Inferior parietal cortex (tissue), 1 donor: ENCODE measurements at regions not wholly inside any gene's neighbourhood (a gene's known extent, or its start where the extent isn't known, plus 50 kb on each side); places are given as distances from the start of the nearest gene placed in this dataset.

Source experiments
- DNase-seq: peaks from one replicate; pipeline ENCODE4 v3.0.0-alpha.2; 2016; ENCODE audit errors: extremely low spot score

DNA sequence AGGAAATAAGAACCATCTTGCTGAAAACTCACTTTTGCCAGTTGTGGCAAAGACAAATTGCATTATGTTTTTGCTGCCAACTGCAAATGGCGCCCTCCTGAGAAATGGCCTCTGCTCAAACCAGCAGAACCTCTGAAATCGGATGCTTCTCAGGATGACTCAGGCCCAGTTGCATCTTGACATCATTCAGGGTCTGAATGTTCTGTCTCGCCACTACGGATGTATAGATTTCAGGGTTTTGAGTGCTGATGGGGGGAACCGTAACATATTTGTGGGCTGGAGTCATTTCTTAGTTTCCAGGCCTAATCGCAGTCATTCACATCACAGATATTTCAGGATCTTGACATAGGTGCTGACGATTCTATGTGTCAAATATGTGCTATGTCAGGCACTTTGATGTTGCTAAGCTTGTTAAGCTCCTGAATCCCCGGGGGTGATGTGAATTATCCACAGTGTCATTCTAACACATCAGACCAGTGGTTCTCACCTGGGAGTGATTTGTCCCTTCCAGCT lies 207.1 kb downstream of the NFATC2 start:
- no peak for DNase-seq

DNA sequence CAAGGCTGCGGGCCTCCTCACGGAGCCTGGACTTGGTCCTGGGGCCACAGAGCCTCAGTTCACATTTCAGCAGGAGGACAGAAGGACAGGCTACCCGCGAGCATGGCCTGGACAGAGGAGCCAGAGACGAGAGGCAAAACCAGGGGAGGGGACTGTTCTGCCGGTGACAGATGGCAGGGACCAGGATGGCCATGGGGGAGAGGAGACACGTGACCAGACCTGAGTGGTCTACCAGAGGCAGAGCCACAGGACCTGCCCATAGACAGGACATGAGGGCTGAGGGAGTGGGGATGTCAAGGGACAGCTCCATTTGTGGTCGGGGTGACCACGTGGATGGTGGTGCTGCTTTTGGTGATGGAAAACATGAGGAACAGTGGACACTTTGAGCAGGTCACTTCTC lies 207.9 kb downstream of the NFATC2 start:
- DNase-seq: no peak

DNA sequence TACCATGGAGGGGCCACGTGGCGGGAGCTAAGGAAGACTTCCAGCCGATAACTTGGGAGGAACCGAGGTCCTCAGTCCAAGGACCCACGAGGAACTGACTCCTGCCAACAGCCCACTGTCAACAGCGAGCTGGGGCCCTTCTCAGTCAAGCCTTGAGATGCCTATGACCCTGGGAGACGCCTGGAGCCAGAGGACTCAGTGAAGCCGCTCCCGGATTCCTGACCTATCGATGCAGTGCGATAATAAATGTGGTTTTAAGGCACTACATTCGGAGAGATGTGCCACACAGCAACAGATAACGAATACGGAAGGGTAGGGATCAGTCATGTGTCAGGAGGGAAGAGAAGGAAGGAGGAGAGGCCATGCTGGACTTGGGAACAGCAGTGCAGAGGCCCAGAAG lies 208.5 kb downstream of the NFATC2 start:
- no peak for DNase-seq

DNA sequence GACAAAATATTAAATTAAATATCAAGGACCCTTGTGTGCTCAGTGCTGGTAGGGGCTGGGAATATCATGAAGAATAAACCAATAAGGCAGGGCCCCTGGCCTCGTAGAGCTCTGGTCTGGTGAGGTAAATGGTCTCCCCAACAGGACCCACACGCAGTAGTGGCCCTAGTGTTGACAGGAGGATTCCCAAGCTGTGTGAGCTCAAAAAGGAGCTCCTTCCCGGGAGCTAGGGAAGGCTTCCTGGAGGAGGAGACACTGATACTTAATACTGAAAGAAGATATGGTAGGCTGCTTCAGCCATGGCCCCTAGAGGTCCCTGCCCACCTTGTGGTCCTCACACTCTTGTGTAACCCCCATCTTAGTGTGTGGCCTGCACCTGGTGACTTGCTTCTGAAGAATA lies 209.1 kb downstream of the NFATC2 start:
- DNase-seq: no peak

DNA sequence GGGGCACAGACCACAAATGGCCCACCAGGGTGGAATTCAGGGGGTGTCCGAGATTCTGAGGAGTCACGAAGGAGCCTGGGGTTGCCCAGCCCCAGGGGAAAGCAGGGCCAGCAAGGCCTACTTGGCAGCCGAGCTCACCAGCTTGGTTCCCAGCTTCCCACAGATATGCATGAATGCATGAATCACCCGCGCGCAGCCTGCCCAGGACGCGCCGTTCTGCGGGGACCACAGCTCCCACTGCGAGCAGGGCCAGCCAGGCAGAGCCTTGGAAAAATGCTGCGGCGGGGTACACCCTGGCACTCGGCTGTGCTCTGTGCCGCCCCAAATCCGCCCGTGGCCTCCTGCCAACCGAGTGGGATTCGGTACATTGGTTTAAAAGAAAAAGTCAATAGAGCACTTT lies 211.0 kb downstream of the NFATC2 start:
- DNase-seq: no peak

DNA sequence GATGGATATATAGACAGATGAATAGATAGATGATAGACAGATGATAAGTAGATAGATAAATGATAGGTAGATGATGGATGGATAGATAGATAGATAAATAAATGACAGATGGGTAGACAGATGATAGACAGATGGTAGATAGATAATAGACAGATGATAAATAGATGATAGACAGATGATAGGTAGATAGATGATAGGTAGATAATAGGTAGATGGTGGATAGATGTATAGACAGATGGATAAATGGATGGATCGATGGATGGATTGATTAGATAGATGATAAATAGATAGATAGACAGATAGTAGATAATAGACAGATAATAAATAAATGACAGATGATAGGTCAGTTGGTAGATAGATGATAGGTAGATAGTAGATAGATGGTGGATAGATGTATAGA lies 212.7 kb downstream of the NFATC2 start:
- no peak for DNase-seq

DNA sequence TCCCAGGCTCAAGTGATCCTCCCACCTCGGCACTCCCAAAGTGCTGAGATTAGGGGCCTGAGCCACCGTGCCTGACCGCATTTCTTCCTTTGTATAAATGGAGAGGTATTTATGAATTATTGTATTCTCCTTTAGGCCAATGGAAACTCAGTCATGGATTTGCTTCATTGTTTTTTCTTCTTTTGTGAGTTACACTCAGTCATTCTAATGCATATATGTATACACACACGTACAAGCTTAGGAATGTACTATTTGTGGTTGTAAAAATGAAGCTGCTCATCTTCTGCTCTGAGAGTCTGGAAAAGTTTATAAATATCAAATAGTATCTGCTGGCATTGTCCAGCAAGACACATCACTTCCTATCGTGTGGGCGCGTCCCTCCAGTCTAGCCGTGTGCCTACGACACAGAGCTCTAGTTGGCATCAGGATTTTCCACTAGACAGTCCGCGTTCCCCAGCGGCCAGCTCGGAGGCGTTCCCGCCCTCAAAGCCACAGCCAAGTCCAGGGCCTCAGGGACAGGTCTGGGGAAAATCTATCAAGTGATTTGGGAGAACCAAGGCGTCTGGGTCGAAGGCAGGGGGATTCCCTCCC lies 215.2 kb downstream of the NFATC2 start:
- no peak for DNase-seq

DNA sequence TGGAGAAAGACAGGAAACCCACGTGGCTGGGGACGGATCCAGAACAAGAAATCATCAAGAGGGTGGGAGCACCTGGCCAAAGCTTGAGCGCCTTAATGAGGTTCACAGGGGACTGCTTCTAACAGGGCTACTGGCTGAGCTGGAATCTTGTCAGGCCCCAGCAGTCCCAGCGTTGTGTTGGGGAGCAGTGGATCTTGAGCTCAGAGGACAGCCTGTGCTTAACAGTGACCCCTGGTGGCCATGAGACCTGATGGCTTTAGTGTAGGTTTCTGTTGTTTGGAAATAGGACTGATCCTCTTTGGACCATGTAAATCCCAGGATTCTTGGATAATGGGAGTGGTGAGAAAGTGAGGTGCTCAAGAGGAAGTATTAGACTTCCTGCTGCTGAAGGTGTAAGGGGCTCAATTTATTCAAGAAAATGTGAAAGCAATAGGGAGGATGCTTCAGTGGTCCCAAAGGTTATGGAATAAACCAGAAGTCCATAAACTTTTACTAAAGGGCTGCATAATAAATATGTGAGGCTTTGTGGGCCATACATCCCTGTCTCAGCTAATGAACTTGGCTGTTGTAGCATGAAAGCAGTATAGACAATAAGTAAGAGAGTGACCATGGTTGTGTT lies 216.2 kb downstream of the NFATC2 start:
- no peak for DNase-seq

DNA sequence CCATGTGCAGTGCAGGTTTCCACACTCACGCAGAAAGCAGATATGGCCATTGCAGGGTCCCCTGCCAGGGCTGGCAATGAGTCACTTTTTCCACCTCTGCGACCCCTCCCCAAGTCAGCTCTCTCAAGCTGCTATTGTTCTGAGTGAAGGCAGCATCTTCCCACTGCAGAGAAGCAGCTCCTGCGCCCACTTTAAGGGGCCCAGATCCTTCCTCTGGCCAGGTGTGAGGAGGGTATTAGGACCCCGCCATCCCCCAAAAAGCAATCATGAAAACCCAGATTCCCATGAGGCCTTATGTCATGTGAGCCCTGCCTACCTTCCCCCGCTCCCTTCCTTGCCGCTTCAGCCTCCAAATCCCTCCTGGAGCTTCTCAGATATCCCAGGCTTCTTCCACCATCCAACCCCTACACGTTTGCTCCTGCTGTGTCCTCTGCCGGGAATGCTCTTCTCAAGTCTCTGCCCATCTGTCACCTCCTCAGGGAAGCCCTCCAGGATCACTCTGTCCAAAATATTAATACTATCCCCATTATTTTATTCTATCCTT lies 220.3 kb downstream of the NFATC2 start:
- no peak for DNase-seq

DNA sequence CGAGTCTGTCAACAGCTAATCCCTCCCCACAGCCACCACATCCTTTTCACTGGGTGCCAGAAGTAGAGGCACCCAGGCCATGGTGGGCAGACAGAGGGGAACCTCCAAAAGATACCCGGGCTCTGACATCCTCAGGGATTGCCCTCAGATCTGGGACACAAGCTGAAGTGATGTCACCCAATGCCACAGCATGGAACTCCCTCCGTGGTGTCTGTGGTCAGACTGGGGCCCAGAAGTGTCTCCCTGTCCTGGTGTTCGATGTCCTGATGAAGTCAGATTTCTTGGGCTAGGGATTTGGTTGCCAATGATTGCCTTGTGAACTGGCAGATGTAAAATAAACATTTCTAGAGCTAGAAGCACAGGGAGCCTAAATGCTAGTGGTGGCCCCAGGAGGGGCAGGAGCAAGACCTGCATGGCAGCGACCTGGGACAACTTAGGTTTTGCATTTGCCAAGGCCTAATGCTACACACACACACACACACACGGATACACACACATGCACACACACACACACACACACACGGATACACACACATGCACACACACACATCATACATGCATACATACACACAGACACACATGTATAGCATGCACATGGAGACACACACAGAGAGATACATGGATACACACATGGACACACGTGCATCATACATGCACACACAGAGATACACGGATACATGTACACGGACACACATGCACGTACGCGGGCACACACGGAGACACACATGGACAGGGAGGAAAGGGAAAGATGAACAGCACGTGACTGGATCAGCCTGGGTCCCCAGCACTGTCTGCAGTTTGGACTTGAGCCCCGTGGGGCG lies 221.0 kb downstream of the NFATC2 start:
- DNase-seq: no peak

DNA sequence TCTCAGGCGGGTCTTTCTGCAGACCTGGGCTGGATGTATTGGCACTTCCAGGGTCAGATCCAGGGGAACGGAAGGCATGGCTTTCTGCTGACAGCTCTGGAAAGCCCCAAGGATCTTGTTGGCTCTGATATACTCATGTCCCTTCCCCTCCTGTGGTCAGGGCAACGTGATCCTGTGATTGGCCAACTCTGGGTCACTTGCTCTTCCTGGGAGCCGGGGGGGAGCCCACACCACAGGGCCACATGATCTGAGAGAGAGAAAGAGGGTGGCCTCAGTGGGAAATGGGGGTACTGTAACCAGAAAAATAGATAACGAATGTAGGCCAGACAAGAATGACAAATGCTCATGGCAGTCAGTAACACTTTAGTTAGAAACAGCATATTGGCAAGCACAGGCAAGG lies 223.0 kb downstream of the NFATC2 start:
- no peak for DNase-seq

DNA sequence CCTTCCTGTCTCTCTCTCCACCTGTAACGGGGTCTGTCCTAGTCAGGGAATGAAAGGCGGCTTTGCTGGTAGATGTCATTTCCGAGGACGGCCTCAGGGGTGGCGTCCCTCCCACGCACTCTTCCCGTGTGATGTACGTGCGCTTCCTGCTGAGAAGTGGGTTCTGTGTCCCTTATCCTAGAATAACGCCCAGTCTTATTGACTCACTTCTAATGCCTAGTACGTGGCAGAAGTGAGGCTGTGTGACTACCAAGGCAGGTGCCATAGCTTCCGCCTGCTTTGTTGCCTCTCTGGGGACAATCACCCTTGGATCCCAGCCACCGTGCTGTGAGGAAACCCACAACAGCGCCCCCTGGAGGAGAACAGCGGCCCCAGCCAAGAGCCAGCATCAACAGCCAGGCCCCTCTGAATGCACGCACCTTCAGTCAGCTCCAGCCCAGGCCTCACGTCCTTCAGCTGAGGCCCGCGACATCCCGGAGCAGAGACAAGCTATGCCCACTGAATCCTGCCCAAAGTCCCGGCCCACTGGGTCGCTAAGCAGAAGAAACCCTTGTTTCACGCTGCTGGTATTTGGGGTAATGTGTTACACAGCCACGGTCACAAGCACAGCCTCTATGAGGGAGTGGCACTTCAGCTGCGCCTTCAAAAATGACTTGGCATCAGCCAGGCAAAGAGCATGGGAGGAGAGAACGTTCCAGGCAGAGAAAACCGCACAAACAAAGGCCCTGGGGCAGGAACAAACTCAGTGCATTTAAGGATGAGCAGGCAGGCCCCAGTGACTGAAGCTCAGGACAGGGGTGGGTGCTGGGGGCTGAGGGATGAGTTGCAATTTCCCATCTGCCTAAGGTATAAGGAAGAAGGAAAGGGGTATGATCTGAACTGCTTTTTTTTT lies 224.2 kb downstream of the NFATC2 start:
- no peak for DNase-seq

DNA sequence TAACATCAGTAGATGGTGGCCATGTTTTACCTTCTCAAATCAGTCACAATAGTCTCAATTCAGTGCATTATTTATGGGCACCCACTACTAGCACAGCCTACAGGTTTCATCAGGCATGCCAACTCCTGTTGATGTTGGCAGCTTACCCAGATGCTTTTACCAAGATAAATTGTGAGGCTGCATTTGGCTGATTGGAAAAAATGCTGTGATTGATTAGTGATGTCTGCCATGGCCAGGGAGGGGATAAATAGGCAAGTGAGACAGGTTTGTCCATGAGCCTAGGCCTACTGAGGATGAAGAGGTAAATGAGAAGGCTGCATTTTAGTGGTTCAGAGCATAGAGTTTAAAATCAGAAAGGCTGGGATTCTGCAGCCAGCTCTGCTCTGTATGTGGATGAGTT lies 227.1 kb downstream of the NFATC2 start:
- DNase-seq: no peak

DNA sequence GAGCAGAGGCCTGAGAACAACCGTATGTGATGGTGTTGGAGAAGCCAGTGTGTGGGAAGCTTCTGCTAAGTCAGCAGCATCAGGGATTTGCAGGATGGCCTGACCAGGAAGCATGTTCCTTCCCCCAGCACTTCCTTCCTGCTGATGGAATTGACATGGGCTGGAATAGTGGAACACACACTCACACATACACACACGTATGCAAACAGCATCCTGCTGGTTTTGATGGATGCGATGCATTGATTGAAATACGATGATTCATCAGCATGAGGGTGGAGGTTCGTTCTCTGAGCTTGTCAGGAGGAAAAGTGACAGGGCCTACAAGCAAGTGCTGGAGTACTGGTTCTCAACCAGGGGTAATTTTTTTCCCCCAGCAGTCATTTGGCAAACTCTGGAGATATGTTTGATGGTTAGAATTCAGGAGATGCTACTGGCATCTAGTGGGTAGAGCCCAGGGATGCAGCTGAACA lies 229.1 kb downstream of the NFATC2 start:
- no peak for DNase-seq

DNA sequence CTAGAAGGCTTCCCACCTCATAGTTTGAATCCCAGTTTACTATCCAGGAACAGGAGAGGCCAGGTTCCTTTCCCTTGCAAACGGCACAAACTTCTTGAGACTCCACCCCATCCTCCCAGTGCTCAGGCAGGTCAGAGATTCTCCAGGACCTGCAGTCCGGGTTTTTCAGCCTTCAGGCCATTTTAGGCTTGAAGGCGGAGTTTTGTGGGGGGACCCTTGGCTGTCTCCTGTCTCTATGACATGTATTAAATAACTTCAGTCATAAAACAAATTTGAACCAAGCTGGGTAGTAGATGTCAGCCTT lies 230.1 kb downstream of the NFATC2 start:
- no peak for DNase-seq

DNA sequence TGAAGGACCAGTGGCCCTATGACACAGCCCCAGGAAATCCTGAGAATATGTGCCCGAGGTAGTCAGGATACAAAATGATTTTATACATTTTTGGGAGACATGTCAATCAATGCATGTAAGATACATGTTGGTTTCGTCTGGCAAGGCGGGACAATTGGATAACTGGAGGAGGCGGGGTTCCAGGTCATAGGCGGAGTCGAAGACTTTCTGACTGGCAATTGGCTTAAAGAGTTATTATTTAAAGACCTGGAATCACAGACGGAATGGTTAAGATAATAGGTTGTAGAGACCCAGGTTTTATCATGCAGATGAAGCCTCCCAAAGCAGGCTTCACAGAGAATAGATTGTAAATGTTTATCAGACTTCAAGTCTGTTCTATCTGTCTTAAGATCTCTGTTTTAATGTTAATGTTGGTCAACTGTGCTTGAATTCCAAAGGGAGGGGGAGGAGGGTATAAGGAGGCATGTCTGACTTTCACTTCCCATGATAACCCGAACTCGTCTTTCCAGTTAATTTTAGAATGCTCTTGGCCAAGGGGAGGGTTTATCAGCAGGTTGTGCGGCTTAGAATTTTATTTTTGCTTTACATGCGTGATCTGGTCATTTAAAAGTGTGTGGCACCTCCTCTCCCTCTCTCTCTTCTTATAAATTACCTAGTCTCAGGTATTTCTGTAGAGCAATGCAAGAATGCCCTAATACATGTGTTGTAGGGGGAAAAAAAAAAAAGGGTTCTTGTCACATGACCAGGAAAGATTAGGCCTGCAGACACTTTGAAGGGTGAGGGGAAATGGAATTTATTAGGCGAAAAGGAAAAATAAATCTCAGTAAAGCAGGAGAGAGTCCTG lies 230.7 kb downstream of the NFATC2 start:
- DNase-seq: no peak

DNA sequence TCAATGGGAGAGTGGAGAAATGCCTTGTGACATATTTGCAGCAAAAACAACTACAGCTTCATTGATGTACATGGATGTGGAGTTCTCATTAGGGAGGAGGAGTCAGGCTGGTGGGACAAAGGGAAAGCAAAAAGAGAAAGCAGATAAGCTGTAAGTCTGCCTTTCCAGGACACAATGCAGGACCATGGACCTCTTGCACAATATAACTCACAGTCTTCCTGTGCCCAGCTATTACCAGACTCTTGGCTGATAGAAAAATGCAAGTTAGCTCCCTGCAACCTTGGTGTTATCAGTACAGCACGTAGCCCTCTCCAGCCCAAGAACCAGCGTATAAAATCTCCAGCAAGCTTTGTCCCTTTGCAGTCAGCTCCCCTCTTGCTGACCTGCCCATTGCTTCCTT lies 232.3 kb downstream of the NFATC2 start:
- DNase-seq: no peak

DNA sequence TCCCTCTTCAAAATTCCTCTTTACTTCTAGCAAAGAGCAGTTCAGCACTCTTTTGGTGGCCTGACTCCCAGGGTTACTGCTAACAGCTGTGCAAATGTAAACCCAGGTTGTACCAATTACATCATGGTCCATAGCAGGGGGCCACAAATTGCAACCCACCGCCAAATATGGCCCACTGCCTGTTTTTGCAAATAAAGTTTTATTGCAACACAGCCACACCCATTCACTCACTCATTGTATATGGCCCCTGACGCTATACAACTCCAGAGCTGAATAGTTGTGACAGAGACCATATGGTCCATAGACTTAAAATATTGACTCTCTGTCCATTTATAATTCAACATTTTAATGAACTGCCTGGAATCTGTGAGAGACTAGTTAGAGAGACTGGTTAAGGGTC lies 233.4 kb downstream of the NFATC2 start:
- DNase-seq: no peak

DNA sequence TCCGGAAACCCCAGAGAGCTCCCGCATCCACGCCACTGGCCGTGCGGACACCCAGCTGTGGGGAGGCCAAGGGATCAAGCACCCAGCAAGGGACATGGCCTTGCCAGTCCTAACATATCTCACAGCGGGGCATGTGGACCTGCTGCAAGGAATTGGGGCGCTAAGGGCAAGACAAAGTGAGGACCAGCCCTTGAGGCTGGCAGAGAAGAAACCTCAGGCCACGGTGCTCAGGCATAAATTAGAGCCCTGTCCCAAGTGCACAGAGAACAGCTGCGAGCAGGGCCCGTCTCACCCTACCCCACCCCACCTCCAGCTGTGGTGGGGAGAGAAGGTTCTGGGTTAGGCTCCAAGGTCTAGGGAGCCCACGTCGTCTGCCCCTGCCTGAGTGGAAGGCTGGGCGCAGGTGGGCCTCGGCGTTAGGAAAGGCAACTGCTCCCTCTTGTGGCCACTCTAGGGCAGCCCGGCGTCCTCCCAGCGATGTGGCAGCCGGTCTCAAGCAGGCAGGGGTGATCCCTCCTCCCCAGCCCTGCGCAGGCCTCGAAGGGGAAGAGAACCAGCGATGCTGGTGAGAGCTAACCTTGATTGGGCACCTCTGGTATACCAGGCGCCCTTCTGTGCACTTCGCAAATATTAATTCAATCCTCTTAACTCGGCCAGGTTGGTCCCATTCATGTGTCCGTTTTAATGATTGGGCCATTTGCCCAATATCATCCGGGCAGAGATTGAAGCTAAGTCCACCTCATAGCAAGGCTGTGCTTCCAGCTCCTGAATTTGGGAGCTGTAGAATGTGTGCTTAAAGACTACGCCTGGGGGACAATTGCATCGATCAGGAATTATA lies 235.8 kb downstream of the NFATC2 start:
- DNase-seq: peak; percentile 85

DNA sequence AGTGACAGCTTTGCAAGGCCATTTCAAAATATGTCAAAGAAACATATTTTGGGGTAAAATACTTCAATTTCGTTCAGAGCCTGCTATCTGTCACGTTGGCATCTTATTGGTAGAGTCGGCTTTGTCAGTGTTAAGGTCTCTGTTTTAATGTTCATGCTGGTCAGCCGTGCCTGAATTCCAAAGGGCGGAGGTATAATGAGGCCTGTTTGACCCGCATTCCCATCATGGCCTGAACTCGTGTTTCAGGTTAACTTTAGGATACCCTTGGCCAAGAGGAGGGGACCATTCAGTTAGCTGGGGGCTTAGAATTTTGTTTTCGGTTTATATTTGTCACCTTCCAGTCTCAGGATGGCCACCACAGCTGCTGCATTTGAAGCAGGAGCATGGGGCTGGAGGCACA lies 236.4 kb downstream of the NFATC2 start:
- DNase-seq: no peak
